Activated CD8-positive, alpha-beta T cell treated with anti-CD3 and anti-CD28 coated beads for 36 hours (primary cell): ENCODE measurements at regions not wholly inside any gene's neighbourhood (a gene's known extent, or its start where the extent isn't known, plus 50 kb on each side); places are given as distances from the start of the nearest gene placed in this dataset.

ENCODE experiments used
- ATAC-seq: fragments of 200-7000 bp; cut with Tn5 transposase; one replicate; pipeline ENCODE4 v1.10.0; 2021; ENCODE audit warnings: mild to moderate bottlenecking, moderate library complexity
- CTCF ChIA-PET: fragments of 350-600 bp; sonication (Branson Sonifier 250); formaldehyde crosslinking; loops from one replicate; lab custom pipeline; 2021; ENCODE audit warnings: antibody characterized with exemption; lab: Charles Lee
- POLR2A ChIA-PET: fragments of 350-600 bp; sonication (Branson Sonifier 250); formaldehyde crosslinking; loops from one replicate; lab custom pipeline; 2021; ENCODE audit warnings: antibody characterized with exemption; lab: Charles Lee
- DNase-seq: peaks from one replicate; pipeline ENCODE4 v3.0.0-alpha.2; 2020
- H3K27ac Mint-ChIP-seq: one replicate; pipeline ENCODE4 v1.8.0; 2021; ENCODE audit warnings: mild to moderate bottlenecking, mixed read lengths
- H3K27me3 Mint-ChIP-seq: one replicate; pipeline ENCODE4 v1.8.0; 2021; ENCODE audit warnings: mixed read lengths
- H3K36me3 Mint-ChIP-seq: one replicate; pipeline ENCODE4 v1.8.0; 2021; ENCODE audit warnings: low read depth, mixed read lengths
- H3K4me1 Mint-ChIP-seq: one replicate; pipeline ENCODE4 v1.8.0; 2021; ENCODE audit warnings: low read depth, mixed read lengths
- H3K4me3 Mint-ChIP-seq: one replicate; pipeline ENCODE4 v1.8.0; 2021; ENCODE audit warnings: mild to moderate bottlenecking, moderate library complexity, mixed read lengths
- H3K9me3 Mint-ChIP-seq: one replicate; pipeline ENCODE4 v1.8.0; 2021; ENCODE audit warnings: mixed read lengths
- intact Hi-C: fragments of 100-400 bp; cut with micrococcal nuclease; formaldehyde crosslinking; loops from one replicate; pipeline ENCODE4 v1.10.0; 2022
- TF ChIP-seq, protein P1 (sequence below): fragments of 200-600 bp; IDR thresholded peaks from one replicate; pipeline ENCODE4 v1.8.0; 2022; ENCODE audit warnings: antibody characterized with exemption, mild to moderate bottlenecking

DNA sequence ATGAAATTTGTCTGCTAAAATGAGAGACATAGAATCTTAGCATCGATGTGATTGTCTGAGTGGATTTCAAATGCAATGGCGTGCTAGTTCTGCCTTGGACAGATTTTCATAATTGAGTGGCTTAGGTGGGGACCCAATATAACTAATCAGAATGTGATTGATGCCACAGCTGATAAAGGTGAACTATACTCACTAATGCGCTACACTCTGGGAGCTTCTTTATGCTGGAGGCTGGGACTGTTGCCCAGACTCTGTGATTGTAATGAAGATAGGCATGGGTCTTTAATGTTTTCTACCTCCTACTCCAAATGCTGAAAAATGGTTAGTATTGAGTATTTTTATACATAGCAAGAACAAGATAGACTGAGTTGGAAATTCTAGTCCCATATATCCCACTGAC lies 339.5 kb upstream of the SLC39A10 start:
- H3K36me3 Mint-ChIP-seq = no peaks in the 10 kb centered on the region
- intact Hi-C loops = loop anchor here (5.0 to 10.0 kb wide), 2 partner anchors 347 to 1150 kb away; no protein-coding TSS in a partner anchor
- no peak overlapping the region for H3K27ac Mint-ChIP-seq
- ATAC-seq (no peak), DNase-seq (no peak)
- CTCF ChIA-PET = interaction anchor here (1.4 to 3.3 kb wide), 4 partner anchors 343 to 349 kb away, joined by 3 to 9 read pairs (median 5); no protein-coding TSS in a partner anchor
- H3K4me1 Mint-ChIP-seq = peaks cover 2% of the 10 kb centered on the region
- no peaks in the 10 kb centered on the region for H3K9me3 Mint-ChIP-seq
- no peaks in the 10 kb centered on the region for H3K27me3 Mint-ChIP-seq
- H3K4me3 Mint-ChIP-seq = no peak overlapping the region
- POLR2A ChIA-PET = no interaction called here
- TF ChIP-seq, protein P1, sequence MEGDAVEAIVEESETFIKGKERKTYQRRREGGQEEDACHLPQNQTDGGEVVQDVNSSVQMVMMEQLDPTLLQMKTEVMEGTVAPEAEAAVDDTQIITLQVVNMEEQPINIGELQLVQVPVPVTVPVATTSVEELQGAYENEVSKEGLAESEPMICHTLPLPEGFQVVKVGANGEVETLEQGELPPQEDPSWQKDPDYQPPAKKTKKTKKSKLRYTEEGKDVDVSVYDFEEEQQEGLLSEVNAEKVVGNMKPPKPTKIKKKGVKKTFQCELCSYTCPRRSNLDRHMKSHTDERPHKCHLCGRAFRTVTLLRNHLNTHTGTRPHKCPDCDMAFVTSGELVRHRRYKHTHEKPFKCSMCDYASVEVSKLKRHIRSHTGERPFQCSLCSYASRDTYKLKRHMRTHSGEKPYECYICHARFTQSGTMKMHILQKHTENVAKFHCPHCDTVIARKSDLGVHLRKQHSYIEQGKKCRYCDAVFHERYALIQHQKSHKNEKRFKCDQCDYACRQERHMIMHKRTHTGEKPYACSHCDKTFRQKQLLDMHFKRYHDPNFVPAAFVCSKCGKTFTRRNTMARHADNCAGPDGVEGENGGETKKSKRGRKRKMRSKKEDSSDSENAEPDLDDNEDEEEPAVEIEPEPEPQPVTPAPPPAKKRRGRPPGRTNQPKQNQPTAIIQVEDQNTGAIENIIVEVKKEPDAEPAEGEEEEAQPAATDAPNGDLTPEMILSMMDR = no peak

DNA sequence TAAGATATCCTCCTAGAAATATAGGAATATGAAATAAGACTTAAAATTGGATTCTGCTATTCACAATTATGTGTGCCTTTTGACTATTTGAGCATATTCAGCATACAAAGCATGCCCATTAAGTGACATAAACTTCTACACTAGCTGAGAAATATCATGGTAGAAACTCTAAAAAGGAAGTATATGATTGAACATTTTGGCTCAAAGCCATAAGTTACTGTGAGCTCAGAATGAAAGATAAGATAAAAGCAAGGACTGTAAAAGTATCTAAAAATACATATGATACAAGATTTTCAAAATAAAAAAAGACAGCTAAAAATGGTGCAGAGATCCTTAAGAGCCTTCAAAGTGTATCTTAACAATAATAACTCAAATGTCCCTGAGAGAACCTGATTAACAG lies 340.5 kb upstream of the SLC39A10 start:
- ATAC-seq = no peak
- H3K27me3 Mint-ChIP-seq = no peaks in the 10 kb centered on the region
- ChIA-PET CTCF (interaction anchor here (1.6 to 2.0 kb wide), 2 partner anchors 10 to 344 kb away, joined by 5 to 6 read pairs; no protein-coding TSS in a partner anchor), POLR2A (interaction anchor here (0.5 kb wide), 1 partner anchor 285 kb away, joined by 3 read pairs; no protein-coding TSS in a partner anchor)
- no peak overlapping the region for H3K4me3 Mint-ChIP-seq
- TF ChIP-seq, protein P1 = no peak
- no peak for DNase-seq
- intact Hi-C loops = loop anchor here (5.0 to 10.0 kb wide), 2 partner anchors 348 to 1149 kb away; no protein-coding TSS in a partner anchor
- no peaks in the 10 kb centered on the region for H3K9me3 Mint-ChIP-seq
- H3K36me3 Mint-ChIP-seq = no peaks in the 10 kb centered on the region
- H3K4me1 Mint-ChIP-seq = peaks cover 2% of the 10 kb centered on the region
- no peak overlapping the region for H3K27ac Mint-ChIP-seq

DNA sequence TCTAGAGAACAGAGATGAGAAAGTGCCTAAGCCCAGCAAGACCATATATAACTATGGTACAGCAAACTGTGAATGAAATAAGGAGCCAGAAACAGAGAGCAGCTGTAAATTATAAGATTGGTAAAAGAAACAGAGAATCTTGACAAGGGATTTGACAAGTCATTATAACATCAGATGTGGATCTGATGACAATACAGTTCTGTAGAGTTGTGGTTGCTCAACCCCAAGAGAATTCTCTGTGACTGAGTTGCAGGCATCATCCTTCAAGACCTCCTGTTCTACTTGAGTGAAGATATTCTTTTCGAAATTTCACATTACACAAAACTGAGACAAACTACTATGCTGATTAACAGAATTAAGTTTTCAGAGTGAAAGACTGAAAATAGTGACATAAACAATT lies 343.1 kb upstream of the SLC39A10 start:
- intact Hi-C loops = loop anchor here (10.0 kb wide), 1 partner anchor 351 kb away; no protein-coding TSS in a partner anchor
- POLR2A ChIA-PET = no interaction called here
- DNase-seq = no peak
- TF ChIP-seq, protein P1 = no peak
- Mint-ChIP-seq H3K27ac (no peak overlapping the region), H3K9me3 (no peaks in the 10 kb centered on the region), H3K4me1 (no peaks in the 10 kb centered on the region), H3K27me3 (no peaks in the 10 kb centered on the region), H3K36me3 (no peaks in the 10 kb centered on the region), H3K4me3 (no peak overlapping the region)
- no peak for ATAC-seq
- CTCF ChIA-PET = no interaction called here

DNA sequence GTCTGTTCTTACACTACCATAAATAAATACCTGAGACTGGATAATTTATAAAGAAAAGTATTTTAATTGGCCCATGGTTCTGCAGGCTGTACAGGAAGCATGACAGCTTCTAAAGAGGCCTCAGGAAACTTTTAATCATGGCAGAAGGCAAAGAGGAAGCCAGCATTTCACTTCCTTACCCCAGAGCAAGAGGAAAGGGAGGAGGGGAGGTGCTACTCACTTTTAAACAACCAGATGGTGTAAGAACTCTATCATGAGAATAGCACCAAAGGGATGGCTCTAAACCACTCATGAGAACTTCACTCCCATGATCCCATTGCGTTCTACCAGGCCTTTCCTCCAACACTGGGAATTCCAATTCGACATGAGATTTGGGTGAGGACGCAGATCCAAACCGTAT lies 344.4 kb upstream of the SLC39A10 start:
- H3K27me3 Mint-ChIP-seq = no peaks in the 10 kb centered on the region
- intact Hi-C loops = loop anchor here (10.0 kb wide), 1 partner anchor 352 kb away; no protein-coding TSS in a partner anchor
- no peak overlapping the region for H3K27ac Mint-ChIP-seq
- TF ChIP-seq, protein P1 = no peak
- ChIA-PET POLR2A (no interaction called here), CTCF (no interaction called here)
- DNase-seq (no peak), ATAC-seq (peak; percentile 51)
- H3K36me3 Mint-ChIP-seq = no peaks in the 10 kb centered on the region
- H3K4me1 Mint-ChIP-seq = no peaks in the 10 kb centered on the region
- no peaks in the 10 kb centered on the region for H3K9me3 Mint-ChIP-seq
- no peak overlapping the region for H3K4me3 Mint-ChIP-seq

DNA sequence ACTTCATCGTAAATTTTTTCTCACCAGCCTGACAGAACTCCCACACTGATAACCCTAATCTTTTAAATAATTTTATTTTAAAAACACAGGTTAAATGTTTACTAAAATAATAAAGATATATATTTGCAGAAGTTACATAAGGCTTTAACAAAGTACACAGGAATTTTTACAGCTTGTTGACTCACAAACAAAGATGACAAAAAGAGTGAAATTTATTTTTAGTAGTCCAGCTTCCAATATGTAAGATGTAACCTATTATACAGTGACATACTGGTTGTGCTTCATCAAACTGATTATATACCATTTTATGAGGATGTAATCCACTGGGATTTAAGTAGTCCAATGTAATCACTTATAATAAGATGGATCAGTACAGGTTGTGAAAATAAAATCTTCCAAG lies 348.9 kb upstream of the SLC39A10 start:
- Mint-ChIP-seq H3K4me1 (no peaks in the 10 kb centered on the region), H3K4me3 (no peak overlapping the region), H3K9me3 (no peaks in the 10 kb centered on the region), H3K36me3 (no peaks in the 10 kb centered on the region), H3K27ac (no peak overlapping the region), H3K27me3 (no peaks in the 10 kb centered on the region)
- TF ChIP-seq, protein P1 = no peak
- POLR2A ChIA-PET = no interaction called here
- ATAC-seq = no peak
- CTCF ChIA-PET = no interaction called here
- intact Hi-C loops = no loop called here
- DNase-seq = no peak
